Stimulated activated naive B cell treated with anti-CD40 and anti-IgM and Interleukin-4, amounts not matched to agents 10 μg/mL and 1 μg/mL and 100 μg/mL, for 72 hours (primary cell): ENCODE measurements at regions not wholly inside any gene's neighbourhood (a gene's known extent, or its start where the extent isn't known, plus 50 kb on each side); places are given as distances from the start of the nearest gene placed in this dataset.
"Not testable (repeated sequence)": the region's sequence is repeated elsewhere in the genome, so short reads cannot be mapped to it uniquely, and the experiment has no call there.

Experiments
- ATAC-seq, 2 donors: fragments of 150-1000 bp; cut with Tn5 transposase; replicated peaks; 2 replicates each; pipeline ENCODE4 v1.10.0; 2021; ENCODE audit warnings: moderate library complexity in 1 of 2
- DNase-seq: peaks from one replicate; pipeline ENCODE4 v3.0.0; 2021
- H3K27ac Mint-ChIP-seq: one replicate; pipeline ENCODE4 v1.8.0; 2022; ENCODE audit warnings: mild to moderate bottlenecking, mixed read lengths
- H3K27me3 Mint-ChIP-seq, 2 donors: one replicate each; pipeline ENCODE4 v1.8.0; 2022; ENCODE audit warnings: mixed read lengths in 2 of 2
- H3K36me3 Mint-ChIP-seq, 2 donors: one replicate each; pipeline ENCODE4 v1.8.0; 2022; ENCODE audit warnings: mixed read lengths in 2 of 2, mild to moderate bottlenecking in 1 of 2
- H3K4me1 Mint-ChIP-seq, 2 donors: one replicate each; pipeline ENCODE4 v1.8.0; 2022; ENCODE audit warnings: mixed read lengths in 2 of 2, mild to moderate bottlenecking in 1 of 2
- H3K4me3 Mint-ChIP-seq, 2 donors: one replicate each; pipeline ENCODE4 v1.8.0; 2022; ENCODE audit warnings: mild to moderate bottlenecking in 2 of 2, mixed read lengths in 2 of 2, moderate library complexity in 1 of 2
- H3K9me3 Mint-ChIP-seq, 2 donors: one replicate each; pipeline ENCODE4 v1.8.0; 2022; ENCODE audit warnings: mixed read lengths in 2 of 2, mild to moderate bottlenecking in 1 of 2

DNA sequence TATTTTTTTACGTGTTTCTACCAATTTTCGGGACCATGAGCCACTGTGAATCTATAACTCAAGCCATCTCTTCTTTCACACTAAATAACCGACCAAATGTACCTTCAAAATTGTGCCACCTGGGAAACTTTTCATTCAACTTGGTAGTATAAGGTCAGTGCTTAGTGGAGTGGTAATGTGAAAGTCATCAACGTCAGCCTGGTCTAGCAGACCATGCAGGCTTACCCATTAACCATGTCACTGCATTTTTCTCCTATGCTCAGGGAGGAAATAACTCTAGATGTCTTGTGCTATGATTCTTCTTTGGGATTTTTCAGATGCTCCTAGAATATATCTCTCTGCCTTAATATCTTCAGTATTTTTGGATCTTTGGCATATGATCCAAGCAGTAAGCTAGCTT, 1075.4 kb upstream of the POT1 start:
- Mint-ChIP-seq H3K27ac (no peak overlapping the region), H3K9me3 (peaks cover 0 to 6% of the 10 kb centered on the region in 2 donors), H3K4me3 (no peak overlapping the region), H3K27me3 (no peaks in the 10 kb centered on the region), H3K4me1 (no peaks in the 10 kb centered on the region), H3K36me3 (no peaks in the 10 kb centered on the region)
- no peak for DNase-seq
- ATAC-seq: no peak

DNA sequence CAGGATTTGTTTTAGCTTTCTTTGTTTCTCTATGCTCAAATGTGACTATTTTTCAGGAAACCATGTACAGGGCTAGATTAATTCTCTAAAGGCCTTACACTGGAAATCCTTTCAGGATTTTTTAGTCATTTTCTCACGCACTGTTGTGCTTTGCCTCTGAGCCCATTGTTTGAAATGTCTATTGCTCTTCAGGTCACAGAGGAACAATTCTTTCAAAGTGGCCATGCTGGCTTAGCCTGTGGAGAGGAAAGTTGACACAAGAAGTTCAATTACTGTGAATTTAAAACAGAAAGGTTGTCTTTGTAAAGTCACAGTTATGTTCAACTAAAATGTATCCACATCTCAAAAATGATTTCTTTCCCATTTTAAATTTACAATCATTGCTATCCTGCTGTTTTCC, 1071.7 kb upstream of the POT1 start:
- H3K27ac Mint-ChIP-seq: no peak overlapping the region
- no peaks in the 10 kb centered on the region for H3K4me1 Mint-ChIP-seq
- no peaks in the 10 kb centered on the region for H3K36me3 Mint-ChIP-seq
- H3K27me3 Mint-ChIP-seq: no peaks in the 10 kb centered on the region
- H3K4me3 Mint-ChIP-seq: no peak overlapping the region
- ATAC-seq (no peak), DNase-seq (no peak)
- peaks cover 4 to 5% of the 10 kb centered on the region in 2 donors for H3K9me3 Mint-ChIP-seq

DNA sequence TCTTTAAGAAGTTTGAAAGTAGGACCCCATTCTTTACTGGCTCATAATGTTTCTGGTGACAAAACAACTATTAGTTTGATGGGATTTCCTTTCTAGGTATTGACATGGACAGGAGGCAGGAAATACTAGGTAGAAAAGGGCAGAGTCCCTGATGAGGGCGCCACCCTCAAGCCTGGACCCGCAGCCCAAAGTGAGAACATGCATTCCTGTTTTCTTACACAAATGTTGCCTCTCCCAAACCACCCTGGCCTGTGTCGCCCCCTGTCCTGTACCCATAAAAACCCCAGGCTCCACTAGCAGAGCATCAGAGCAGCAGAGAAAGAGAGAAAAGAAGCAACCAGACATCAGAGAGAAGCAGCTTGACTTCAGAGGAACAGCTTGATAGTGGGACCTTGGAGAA, 1055.2 kb upstream of the POT1 start:
- no peak for DNase-seq
- Mint-ChIP-seq H3K27ac (no peak overlapping the region), H3K27me3 (no peaks in the 10 kb centered on the region), H3K4me3 (no peak overlapping the region), H3K36me3 (no peaks in the 10 kb centered on the region), H3K4me1 (no peaks in the 10 kb centered on the region), H3K9me3 (peaks cover 8 to 9% of the 10 kb centered on the region in 2 donors)
- no peak for ATAC-seq

DNA sequence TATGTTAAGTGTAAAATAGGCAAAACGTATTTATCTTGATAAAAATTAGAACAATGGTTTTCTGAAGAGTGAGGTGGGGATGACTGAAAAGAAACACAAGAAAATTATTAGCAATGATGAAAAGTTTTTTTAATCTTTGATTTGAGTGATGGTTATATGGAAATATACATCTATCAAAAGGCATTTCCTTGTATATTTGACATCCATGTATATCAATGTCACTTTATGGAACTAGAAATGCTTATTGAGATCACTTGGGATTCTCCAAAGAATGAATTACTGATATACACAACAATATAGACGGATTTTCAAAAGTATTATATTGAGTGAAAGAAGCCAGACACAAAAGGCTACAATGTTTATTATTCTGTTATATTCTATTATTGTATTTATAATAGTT, 1042.0 kb upstream of the POT1 start:
- no peaks in the 10 kb centered on the region for H3K9me3 Mint-ChIP-seq
- ATAC-seq (no peak), DNase-seq (no peak)
- H3K36me3 Mint-ChIP-seq: no peaks in the 10 kb centered on the region
- H3K4me1 Mint-ChIP-seq: no peaks in the 10 kb centered on the region
- no peak overlapping the region for H3K27ac Mint-ChIP-seq
- no peak overlapping the region for H3K4me3 Mint-ChIP-seq
- H3K27me3 Mint-ChIP-seq: no peaks in the 10 kb centered on the region

DNA sequence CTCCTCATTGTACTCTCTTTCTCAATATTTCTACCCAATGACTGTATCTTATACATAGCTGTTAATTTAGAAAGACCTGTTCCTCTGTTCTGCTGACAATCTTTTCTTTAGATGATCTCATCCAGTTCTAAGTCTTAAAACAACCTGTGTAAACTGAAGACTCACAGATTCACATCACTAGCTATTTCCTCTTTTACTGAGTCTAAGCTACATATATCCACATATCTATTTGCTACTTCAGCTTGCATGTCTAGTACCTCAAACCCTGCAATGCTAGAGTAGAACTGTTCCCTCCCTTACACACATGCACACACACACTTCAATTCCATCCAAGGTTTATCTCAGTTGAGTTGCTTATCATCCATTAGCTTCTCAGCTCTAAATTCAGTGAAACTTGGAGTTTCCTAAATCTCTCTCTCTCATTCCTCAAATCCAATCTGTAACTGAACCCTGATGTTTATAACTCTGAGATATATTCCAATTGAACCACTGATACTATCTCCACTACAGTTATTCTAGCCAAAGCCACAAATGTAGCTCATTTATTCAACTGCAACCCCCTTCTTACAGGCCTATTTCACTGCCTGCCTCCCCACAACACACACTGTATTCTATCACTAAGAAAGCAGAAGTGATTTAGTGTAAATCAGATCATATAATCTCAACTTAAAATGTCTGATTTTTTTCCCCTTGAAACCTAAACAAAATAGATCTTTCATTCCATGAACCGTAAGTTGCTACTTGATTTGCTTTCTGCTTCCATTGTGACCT, 1036.8 kb upstream of the POT1 start:
- no peak overlapping the region for H3K27ac Mint-ChIP-seq
- no peaks in the 10 kb centered on the region for H3K9me3 Mint-ChIP-seq
- DNase-seq (no peak), ATAC-seq (no peak)
- no peak overlapping the region for H3K4me3 Mint-ChIP-seq
- H3K36me3 Mint-ChIP-seq: no peaks in the 10 kb centered on the region
- no peaks in the 10 kb centered on the region for H3K4me1 Mint-ChIP-seq
- no peaks in the 10 kb centered on the region for H3K27me3 Mint-ChIP-seq

DNA sequence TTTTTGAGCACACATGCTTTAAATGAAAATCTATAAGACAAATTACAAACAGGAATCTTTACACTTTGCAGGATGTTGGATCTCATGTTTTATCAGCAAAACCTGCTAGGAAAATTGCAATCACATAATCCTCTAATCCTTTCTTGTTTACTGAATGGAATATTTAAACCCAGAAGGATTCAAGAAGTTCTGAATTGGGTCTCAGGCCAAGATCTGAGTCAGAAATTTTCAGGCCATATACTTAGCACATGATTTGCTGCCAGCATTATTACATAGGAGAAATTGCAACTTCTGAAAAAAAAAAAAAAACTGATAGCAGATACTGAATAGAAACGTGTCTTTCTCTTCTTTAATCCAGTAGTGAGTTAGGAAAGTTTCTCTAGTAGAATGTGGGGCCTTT, 1005.3 kb upstream of the POT1 start:
- no peak for DNase-seq
- Mint-ChIP-seq H3K36me3 (no peaks in the 10 kb centered on the region), H3K27me3 (no peaks in the 10 kb centered on the region), H3K9me3 (peaks cover 3 to 6% of the 10 kb centered on the region in 2 donors), H3K27ac (no peak overlapping the region), H3K4me1 (no peaks in the 10 kb centered on the region), H3K4me3 (no peak overlapping the region)
- ATAC-seq: no peak

DNA sequence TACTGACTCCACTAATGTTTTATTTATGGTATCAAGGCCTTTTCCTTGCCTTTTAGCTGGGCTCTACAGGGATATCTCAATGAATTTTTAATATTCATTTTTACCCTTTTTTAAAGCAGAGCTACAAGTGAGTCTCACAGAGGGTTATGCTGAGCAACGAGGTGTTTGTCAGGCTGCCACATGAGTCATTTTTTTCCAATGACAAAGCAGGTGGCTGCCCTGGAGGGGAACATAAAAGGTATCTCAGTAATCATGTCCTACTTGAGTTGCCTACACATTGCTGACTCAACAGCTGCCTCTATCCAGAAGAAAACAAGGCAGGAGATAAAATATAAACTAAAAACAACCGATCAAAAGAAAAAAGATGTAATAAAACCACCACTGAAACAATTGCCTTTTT, 1004.9 kb upstream of the POT1 start:
- Mint-ChIP-seq H3K27me3 (no peaks in the 10 kb centered on the region), H3K36me3 (no peaks in the 10 kb centered on the region), H3K4me1 (no peaks in the 10 kb centered on the region), H3K4me3 (no peak overlapping the region), H3K27ac (no peak overlapping the region), H3K9me3 (peaks cover 3 to 6% of the 10 kb centered on the region in 2 donors)
- DNase-seq (no peak), ATAC-seq (no peak)

DNA sequence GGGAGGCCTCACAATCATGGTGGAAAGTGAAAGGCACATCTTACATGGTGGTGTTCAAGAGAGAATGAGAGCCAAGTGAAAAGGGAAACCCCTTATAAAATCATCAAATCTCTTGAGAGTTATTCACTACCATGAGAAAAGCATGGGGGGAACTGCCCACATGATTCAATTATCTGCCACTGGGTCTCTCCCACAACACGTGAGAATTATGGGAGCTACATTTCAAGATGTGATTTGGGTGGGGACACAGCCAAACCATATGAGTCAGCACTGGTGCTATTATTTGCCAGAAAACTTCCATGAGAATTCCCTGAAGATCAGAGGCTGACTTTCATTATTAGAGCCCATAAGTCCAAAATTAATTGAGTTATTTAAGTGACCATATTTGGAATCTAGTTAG, 1001.2 kb upstream of the POT1 start:
- no peaks in the 10 kb centered on the region for H3K4me1 Mint-ChIP-seq
- ATAC-seq (no peak), DNase-seq (no peak)
- H3K27me3 Mint-ChIP-seq: no peaks in the 10 kb centered on the region
- H3K4me3 Mint-ChIP-seq: no peak overlapping the region
- peaks cover 0 to 4% of the 10 kb centered on the region in 2 donors for H3K9me3 Mint-ChIP-seq
- no peaks in the 10 kb centered on the region for H3K36me3 Mint-ChIP-seq
- H3K27ac Mint-ChIP-seq: no peak overlapping the region

DNA sequence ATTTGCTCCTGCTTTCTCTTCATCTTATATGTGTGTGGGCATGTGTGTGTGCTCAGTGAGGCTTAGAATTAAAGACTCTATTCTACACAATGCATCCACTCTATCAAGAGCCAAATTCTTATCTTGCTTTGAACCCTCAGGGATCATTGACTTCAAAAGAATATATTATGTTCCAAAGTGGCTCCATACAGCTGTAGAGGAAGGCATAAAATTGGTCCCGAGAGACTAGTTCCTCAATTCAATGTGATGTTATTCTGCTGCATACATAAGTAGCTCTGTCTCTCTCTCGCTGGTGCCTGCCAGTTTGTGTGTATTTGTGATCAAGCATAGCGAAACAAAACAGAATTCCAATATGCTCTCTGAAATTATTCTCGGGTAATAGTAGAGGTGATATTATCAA, 997.9 kb upstream of the POT1 start:
- Mint-ChIP-seq H3K36me3 (no peaks in the 10 kb centered on the region), H3K4me1 (no peaks in the 10 kb centered on the region), H3K4me3 (no peak overlapping the region), H3K9me3 (peaks cover 0 to 4% of the 10 kb centered on the region in 2 donors), H3K27me3 (no peaks in the 10 kb centered on the region), H3K27ac (no peak overlapping the region)
- ATAC-seq: no peak
- no peak for DNase-seq

DNA sequence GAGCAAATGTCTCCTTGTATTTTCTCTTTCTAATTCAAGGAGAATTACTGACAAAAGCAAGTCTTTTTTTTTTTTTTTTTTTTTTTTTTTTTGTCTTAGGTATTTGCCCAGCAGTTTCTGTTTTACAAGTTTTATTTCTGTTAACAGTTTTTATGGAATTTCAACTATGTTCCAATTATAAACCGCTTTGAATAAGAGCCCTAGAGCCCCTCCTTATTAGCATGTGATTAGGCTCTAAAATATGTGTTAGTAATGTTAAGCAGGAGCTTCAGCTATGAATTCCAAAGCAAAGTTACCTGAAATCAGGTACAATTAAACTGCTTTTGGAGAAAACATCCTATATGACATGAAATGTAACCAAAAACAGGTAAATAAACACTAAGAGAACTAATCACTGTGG, 997.0 kb upstream of the POT1 start:
- Mint-ChIP-seq H3K9me3 (peaks cover 0 to 4% of the 10 kb centered on the region in 2 donors), H3K27ac (no peak overlapping the region), H3K36me3 (no peaks in the 10 kb centered on the region), H3K4me3 (no peak overlapping the region), H3K27me3 (no peaks in the 10 kb centered on the region), H3K4me1 (no peaks in the 10 kb centered on the region)
- ATAC-seq: no peak
- no peak for DNase-seq

DNA sequence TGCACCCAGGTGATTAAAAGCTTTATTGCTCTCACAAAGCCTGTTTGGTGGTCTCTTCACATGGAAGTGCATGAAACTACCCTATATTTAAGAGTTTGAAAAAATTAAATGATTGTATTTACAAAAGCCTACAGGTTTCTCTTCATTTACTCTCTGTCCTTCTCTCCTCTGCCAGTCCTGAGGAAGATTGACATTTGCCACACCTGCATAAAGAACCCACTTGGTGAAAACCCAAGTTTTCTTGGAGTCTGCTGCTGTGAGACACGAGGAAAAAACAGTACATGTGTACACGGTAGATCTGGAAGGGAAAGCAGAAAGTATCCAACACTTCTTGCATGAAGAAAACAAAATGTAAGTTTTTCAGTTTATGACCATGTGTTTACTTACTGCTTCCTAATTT, 994.4 kb upstream of the POT1 start:
- H3K27ac Mint-ChIP-seq: no peak overlapping the region
- no peak overlapping the region for H3K4me3 Mint-ChIP-seq
- DNase-seq: no peak
- H3K27me3 Mint-ChIP-seq: no peaks in the 10 kb centered on the region
- no peaks in the 10 kb centered on the region for H3K4me1 Mint-ChIP-seq
- H3K9me3 Mint-ChIP-seq: peaks cover 0 to 7% of the 10 kb centered on the region in 2 donors
- no peak for ATAC-seq
- no peaks in the 10 kb centered on the region for H3K36me3 Mint-ChIP-seq

DNA sequence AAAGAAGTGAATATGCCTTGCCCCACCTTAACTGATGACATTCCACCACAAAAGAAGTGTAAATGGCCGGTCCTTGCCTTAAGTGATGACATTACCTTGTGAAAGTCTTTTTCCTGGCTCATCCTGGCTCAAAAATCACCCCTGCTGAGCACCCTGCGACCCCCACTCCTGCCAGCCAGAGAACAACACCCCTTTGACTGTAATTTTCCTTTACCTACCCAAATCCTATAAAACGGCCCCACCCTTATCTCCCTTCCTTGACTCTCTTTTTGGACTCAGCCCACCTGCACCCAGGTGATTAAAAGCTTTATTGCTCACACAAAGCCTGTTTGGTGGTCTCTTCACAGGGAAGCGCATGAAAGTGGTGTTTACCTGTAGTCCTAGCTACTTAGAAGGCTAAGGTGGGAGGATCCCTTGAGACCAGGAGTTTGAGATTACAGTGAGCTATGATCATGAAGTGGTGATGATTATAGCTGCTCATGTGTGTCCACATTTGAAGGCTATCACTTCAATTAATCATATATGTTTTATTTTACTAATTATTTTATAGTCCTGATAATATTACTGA, 985.8 kb upstream of the POT1 start:
- not testable (repeated sequence) for H3K27ac Mint-ChIP-seq, DNase-seq, H3K4me1 Mint-ChIP-seq, ATAC-seq, H3K36me3 Mint-ChIP-seq, H3K4me3 Mint-ChIP-seq, H3K27me3 Mint-ChIP-seq
- H3K9me3 Mint-ChIP-seq: peaks cover 17 to 26% of the 10 kb centered on the region in 2 donors

DNA sequence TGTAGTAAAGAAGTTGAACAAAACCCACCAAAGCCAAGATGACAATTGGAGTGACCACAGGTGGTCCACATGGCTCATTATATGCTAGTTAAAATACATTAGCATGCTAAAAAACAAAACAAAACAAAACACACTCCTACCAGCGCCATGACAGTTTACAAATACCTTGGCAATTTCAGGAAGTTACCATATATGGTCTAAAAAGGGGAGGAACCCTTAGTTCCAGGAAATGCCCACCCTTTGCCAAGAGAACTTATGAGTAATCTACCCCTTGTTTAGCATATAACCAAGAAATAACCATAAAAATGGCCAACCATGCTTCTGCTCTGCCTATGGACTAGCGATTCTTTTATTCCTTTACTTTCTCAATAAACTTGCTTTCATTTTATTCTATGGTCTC, 979.1 kb upstream of the POT1 start:
- Mint-ChIP-seq H3K4me3 (no peak overlapping the region), H3K36me3 (no peaks in the 10 kb centered on the region), H3K27me3 (no peaks in the 10 kb centered on the region), H3K27ac (no peak overlapping the region), H3K9me3 (peaks cover 16% of the 10 kb centered on the region in 2 donors), H3K4me1 (no peaks in the 10 kb centered on the region)
- DNase-seq: no peak
- no peak for ATAC-seq

DNA sequence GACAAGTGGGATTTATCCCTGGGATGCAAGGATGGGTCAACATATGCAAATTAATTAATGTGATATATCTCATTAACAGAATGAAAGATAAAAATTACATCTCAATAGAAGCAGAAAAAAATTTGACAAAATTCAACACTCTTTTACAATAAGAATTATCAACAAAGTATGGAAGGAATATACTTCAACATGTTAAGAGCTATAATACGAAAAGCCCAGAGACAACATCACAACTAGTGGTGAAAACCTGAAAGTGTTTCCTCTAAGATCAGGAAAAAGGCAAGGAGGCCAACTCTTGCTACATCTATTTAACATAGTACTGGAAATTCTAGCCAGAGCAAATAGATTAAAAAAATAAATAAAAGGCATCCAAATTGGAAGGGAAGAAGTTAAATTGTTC, 970.0 kb upstream of the POT1 start:
- H3K9me3 Mint-ChIP-seq: peaks cover 4 to 7% of the 10 kb centered on the region in 2 donors

DNA sequence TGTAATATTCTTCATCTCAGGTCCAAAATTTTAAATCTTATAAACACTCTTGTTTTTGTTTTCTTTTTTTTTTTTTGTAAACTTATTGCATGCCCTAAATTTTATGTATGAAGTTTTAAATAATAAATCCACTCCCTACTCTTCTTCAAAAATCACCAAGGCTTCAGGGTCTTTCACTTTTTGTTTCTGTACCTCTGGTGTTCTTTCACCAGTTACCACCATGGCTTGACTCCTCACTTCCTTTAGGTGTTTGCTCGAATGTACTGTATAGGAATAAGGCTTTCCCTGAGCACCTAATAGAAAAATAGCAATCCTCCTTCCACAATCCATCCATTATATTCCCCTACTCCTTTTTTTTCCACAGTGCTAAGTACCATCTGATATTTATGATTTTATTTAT, 962.8 kb upstream of the POT1 start:
- Mint-ChIP-seq H3K27me3 (no peaks in the 10 kb centered on the region), H3K27ac (no peak overlapping the region), H3K36me3 (no peaks in the 10 kb centered on the region), H3K4me1 (no peaks in the 10 kb centered on the region), H3K9me3 (no peaks in the 10 kb centered on the region), H3K4me3 (no peak overlapping the region)
- no peak for ATAC-seq
- DNase-seq: no peak

More for the DNA sequence above, 970.0 kb upstream of the POT1 start:
- H3K27ac Mint-ChIP-seq: no peak overlapping the region
- ATAC-seq (no peak), DNase-seq (no peak)
- no peak overlapping the region for H3K4me3 Mint-ChIP-seq
- H3K27me3 Mint-ChIP-seq: no peaks in the 10 kb centered on the region
- H3K4me1 Mint-ChIP-seq: no peaks in the 10 kb centered on the region
- no peaks in the 10 kb centered on the region for H3K36me3 Mint-ChIP-seq
